SH-SY5Y (cell line): ENCODE measurements at regions not wholly inside any gene's neighbourhood (a gene's known extent, or its start where the extent isn't known, plus 50 kb on each side); places are given as distances from the start of the nearest gene placed in this dataset.

ENCODE experiments used
- GATA2 ChIP-seq: IDR thresholded peaks from 2 replicates; pipeline ENCODE4 v1.6.1; 2011; ENCODE audit warnings: mild to moderate bottlenecking, low read depth, low read length
- GATA3 ChIP-seq: IDR thresholded peaks from 2 replicates; pipeline ENCODE4 v1.6.1; 2011; ENCODE audit warnings: low read depth, mild to moderate bottlenecking, low read length, moderate library complexity

DNA sequence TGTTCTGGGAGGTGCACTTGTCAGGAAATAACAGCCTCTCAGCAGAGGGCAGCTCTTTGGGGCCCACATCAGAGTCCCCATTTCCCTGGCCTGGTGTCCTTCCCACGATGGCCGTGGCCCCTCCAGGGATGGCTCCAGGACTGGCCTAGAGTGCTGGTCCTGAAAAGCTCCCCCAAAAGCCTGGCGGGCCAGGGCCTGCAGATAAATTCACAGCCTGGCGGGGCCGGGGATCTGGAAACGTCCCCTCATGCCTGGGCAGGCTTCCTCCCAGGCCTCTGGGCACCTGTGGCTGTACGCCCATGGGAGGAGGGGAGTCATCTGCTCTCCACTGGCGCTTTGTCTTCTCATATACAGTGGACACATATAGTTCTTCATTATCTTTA lies 52.6 kb upstream of the HS6ST1 start:
- TF ChIP-seq GATA2, result no peak
- TF ChIP-seq GATA3, result no peak
